ENCODE measurements at regions not wholly inside any gene's neighbourhood (a gene's known extent, or its start where the extent isn't known, plus 50 kb on each side); places are given as distances from the start of the nearest gene placed in this dataset.

DNA sequence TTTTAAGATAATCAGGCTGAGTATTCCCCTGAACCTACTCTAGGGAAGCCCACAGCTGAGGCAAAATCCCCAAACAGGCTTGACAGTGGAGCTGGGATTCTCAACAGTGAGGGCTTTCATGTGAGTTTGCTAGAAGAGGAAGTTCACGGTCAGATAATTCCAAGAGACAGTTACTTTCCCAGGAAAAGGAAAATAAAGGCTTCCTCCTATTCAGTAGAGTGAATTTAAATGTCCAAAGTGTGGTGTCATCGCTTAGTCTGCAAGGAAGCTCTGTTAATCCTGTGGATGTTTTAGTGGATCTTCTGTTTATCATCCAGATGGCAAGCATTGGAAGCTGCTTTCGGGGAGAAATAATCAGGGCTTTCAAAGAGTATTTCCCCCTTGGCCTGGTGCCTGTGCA, 119.8 kb downstream of the RPIA start:
- no peak for DNase-seq (ENCODE audit: low read depth)
- TF ChIP-seq, protein P1, sequence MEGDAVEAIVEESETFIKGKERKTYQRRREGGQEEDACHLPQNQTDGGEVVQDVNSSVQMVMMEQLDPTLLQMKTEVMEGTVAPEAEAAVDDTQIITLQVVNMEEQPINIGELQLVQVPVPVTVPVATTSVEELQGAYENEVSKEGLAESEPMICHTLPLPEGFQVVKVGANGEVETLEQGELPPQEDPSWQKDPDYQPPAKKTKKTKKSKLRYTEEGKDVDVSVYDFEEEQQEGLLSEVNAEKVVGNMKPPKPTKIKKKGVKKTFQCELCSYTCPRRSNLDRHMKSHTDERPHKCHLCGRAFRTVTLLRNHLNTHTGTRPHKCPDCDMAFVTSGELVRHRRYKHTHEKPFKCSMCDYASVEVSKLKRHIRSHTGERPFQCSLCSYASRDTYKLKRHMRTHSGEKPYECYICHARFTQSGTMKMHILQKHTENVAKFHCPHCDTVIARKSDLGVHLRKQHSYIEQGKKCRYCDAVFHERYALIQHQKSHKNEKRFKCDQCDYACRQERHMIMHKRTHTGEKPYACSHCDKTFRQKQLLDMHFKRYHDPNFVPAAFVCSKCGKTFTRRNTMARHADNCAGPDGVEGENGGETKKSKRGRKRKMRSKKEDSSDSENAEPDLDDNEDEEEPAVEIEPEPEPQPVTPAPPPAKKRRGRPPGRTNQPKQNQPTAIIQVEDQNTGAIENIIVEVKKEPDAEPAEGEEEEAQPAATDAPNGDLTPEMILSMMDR (conservative IDR thresholded peaks at IDR 0.05; ENCODE audit: low read depth, low read length) = no peak
- H3K4me3 ChIP-seq (ENCODE audit: low read length) = no peak overlapping the region

DNA sequence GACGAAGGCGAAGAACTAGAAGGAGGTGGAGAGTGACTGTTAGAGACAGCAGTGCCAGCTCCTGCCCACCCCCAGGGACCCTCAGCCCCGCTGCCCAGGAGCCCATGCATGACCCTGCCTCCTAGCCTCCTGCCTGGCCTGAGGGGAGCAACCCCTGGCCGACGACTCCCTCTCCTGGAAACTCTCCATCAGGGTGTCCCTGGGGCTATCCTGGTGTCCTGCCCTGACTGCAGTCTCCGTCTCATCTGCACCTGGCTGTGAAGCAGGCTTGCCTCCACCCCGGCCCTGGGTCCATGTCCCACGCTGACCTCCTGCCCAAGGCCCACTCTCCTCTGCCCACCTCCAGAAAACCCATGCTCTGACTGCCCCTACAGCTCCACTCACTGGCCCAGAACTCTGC, 120.2 kb downstream of the RPIA start:
- no peak overlapping the region for H3K4me3 ChIP-seq (ENCODE audit: low read length)
- TF ChIP-seq, protein P1 (conservative IDR thresholded peaks at IDR 0.05; ENCODE audit: low read depth, low read length) = no peak
- no peak for DNase-seq (ENCODE audit: low read depth)

DNA sequence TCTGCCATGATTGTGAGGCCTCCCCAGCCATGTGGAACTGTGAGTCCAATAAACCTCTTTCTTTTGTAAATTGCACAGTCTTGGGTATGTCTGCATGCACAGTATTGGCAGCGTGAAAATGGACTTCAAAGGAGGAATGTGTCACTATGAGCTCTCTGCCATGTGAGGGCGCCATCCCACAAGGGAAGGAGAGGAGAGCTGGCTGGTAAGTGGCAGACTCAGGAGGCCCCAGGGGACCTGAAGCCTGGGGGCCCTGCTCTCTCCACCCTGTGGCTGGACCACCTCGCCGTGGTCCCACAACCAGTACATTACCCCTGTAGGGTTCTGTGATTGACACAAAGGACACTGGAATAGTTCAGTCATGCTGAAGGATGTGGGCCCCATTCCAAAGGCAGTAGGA, 122.1 kb downstream of the RPIA start:
- no peak overlapping the region for H3K4me3 ChIP-seq (ENCODE audit: low read length)
- TF ChIP-seq, protein P1 (conservative IDR thresholded peaks at IDR 0.05; ENCODE audit: low read depth, low read length) = no peak
- DNase-seq (ENCODE audit: low read depth) = no peak

DNA sequence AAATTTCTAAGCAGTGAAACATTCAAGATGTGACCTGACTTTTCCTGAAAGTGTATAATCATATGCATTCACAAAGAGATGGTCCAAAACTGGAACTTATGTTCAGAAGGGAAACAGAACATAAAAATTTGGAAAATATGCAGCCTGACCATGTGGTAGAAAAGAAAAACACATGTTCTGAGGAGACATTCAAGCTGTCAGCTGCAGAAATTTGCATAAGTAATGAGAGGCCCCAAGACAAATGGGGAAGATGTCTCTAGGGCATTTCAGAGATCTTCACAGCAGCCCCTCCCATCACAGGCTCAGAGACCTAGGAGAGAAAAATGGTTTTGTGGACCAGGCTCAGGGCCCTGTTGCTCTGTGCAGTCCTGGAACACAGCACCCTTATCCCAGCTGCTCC, 123.8 kb downstream of the RPIA start:
- H3K4me3 ChIP-seq (ENCODE audit: low read length) = no peak overlapping the region
- TF ChIP-seq, protein P1 (conservative IDR thresholded peaks at IDR 0.05; ENCODE audit: low read depth, low read length) = no peak
- DNase-seq (ENCODE audit: low read depth) = no peak

DNA sequence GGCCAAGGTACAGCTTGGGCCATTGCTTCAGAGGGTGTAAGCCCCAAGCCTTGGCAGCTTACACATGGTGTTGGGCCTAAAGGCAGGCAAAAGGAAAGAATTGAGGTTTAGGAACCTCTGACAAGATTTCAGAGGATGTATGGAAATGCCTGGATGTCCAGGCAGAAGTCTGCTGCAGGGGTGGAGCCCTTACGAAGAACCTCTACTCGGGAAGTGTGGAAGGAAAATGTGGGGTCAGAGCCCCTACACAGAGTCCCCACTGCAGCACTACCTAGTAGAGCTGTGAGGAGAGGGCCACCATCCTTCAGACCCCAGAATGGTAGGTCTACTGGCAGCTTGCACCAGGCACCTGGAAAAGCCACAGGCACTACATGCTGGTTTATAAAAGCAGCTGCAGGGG, 124.2 kb downstream of the RPIA start:
- DNase-seq (ENCODE audit: low read depth) = no peak
- H3K4me3 ChIP-seq (ENCODE audit: low read length) = no peak overlapping the region
- TF ChIP-seq, protein P1 (conservative IDR thresholded peaks at IDR 0.05; ENCODE audit: low read depth, low read length) = no peak

DNA sequence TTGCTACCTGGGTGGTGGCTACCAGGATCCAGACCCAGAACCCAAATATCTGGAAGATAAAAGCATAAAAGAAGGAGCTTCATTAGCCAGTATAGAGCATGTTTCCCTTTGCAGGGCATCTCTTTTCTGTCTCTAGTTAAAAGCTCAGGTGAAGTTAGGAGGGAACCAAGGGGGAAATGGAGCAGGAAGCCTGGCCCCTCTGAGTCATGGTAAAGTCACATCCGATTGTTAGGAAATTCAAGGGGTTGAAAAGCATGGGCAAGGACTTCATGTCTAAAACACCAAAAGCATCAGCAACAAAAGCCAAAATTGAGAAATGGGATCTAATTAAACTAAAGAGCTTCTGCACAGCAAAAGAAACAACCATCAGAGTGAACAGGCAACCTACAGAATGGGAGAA, 126.9 kb downstream of the RPIA start:
- H3K4me3 ChIP-seq (ENCODE audit: low read length) = no peak overlapping the region
- no peak for DNase-seq (ENCODE audit: low read depth)
- TF ChIP-seq, protein P1 (conservative IDR thresholded peaks at IDR 0.05; ENCODE audit: low read depth, low read length) = no peak

DNA sequence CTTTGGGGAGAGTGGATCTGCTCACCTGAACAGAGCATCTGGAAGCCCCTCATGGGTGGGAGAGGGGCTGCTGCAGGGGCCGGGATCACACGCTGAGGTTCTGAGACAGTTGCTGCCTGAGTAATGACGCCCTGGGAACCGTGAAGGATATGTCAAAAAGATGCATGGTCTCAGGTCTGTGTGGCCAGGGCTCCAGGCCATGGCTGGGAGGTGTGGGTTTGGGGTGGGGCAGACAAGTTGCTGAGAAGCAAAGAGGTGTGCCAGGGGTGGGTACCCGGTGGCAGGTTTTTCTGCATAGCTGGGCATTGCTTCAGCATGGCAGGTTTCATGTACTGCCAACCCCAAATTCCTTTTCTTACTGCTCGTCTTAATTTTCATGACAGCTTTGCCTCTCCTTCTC, 133.5 kb downstream of the RPIA start:
- H3K4me3 ChIP-seq (ENCODE audit: low read length) = no peak overlapping the region
- TF ChIP-seq, protein P1 (conservative IDR thresholded peaks at IDR 0.05; ENCODE audit: low read depth, low read length) = no peak
- no peak for DNase-seq (ENCODE audit: low read depth)

All from retinal pigment epithelial cell (primary cell).